Fibroblast of lung (primary cell): ENCODE measurements at regions not wholly inside any gene's neighbourhood (a gene's known extent, or its start where the extent isn't known, plus 50 kb on each side); places are given as distances from the start of the nearest gene placed in this dataset.

ENCODE experiments used
- DNase-seq, 2 donors: peaks; one replicate each; pipeline versions ENCODE4 v3.0.0 to v3.0.0-alpha.2; 2010; ENCODE audit warnings: low read depth in 2 of 2
- H2AFZ ChIP-seq: 2 replicates; pipeline ENCODE4 v1.5.1; 2012; ENCODE audit warnings: low read length, control low read depth, inconsistent platforms
- H3K27ac ChIP-seq: 2 replicates; pipeline ENCODE4 v1.5.1; 2011; ENCODE audit warnings: low read length, control low read depth; ENCODE audit not compliant: insufficient read depth
- H3K27me3 ChIP-seq: 2 replicates; pipeline ENCODE4 v1.5.1; 2011; ENCODE audit warnings: mild to moderate bottlenecking, low read length; ENCODE audit not compliant: control insufficient read depth, insufficient read depth
- H3K36me3 ChIP-seq: 2 replicates; pipeline ENCODE4 v1.5.1; 2011; ENCODE audit warnings: low read length; ENCODE audit not compliant: control insufficient read depth, insufficient read depth
- H3K4me1 ChIP-seq: 2 replicates; pipeline ENCODE4 v1.5.1; 2011; ENCODE audit warnings: low read length; ENCODE audit not compliant: control insufficient read depth, insufficient read depth; ENCODE audit errors: extremely low read depth
- H3K4me2 ChIP-seq: 2 replicates; pipeline ENCODE4 v1.5.1; 2011; ENCODE audit warnings: low read length, control low read depth; ENCODE audit not compliant: insufficient read depth; ENCODE audit errors: extremely low read depth
- H3K4me3 ChIP-seq, 4 experiments: fragments of 200-600 bp in 1 of 4; sonication (generic) in 1 of 4; replicated peaks in 1 of 4; 2 replicates each; pipeline ENCODE4 v1.5.1; 2011 to 2016; ENCODE audit warnings: low read length in 4 of 4, low read depth in 3 of 4, mild to moderate bottlenecking in 3 of 4, control low read depth in 2 of 4, inconsistent platforms in 1 of 4, mixed read lengths in 1 of 4; ENCODE audit not compliant: insufficient read depth in 1 of 4; ENCODE audit errors: control extremely low read depth in 1 of 4
- H3K79me2 ChIP-seq: 2 replicates; pipeline ENCODE4 v1.5.1; 2012; ENCODE audit warnings: mild to moderate bottlenecking, low read length, inconsistent platforms; ENCODE audit not compliant: control insufficient read depth, insufficient read depth
- H3K9ac ChIP-seq: 2 replicates; pipeline ENCODE4 v1.5.1; 2011; ENCODE audit warnings: mild to moderate bottlenecking, low read length, control low read depth; ENCODE audit not compliant: insufficient read depth
- H3K9me3 ChIP-seq: 2 replicates; pipeline ENCODE4 v1.5.1; 2012; ENCODE audit warnings: low read depth, low read length; ENCODE audit not compliant: control insufficient read depth, insufficient read depth
- H4K20me1 ChIP-seq: 2 replicates; pipeline ENCODE4 v1.5.1; 2011; ENCODE audit warnings: low read length; ENCODE audit not compliant: control insufficient read depth, insufficient read depth; ENCODE audit errors: extremely low read depth
- CTCF ChIP-seq, 2 donors: IDR thresholded peaks in 1 of 2; conservative IDR thresholded peaks in 1 of 2; 1 replicate in 1 of 2; 2 replicates in 1 of 2; pipeline ENCODE4 v1.5.1; 2011 to 2012; ENCODE audit warnings: low read length in 2 of 2, control low read depth in 1 of 2, inconsistent platforms in 1 of 2, low read depth in 1 of 2, mild to moderate bottlenecking in 1 of 2
- EZH2 ChIP-seq: IDR thresholded peaks from 2 replicates; pipeline ENCODE4 v1.5.1; 2012; ENCODE audit warnings: low read length, control low read depth, mild to moderate bottlenecking; ENCODE audit errors: missing control alignments

- H3K9ac ChIP-seq: no peak overlapping the region
- H3K27ac ChIP-seq: no peak overlapping the region
- no peaks in the 10 kb centered on the region for H3K9me3 ChIP-seq
- no peaks in the 10 kb centered on the region for H3K27me3 ChIP-seq
- TF ChIP-seq EZH2: no peak
- TF ChIP-seq CTCF (conservative IDR thresholded peaks at IDR 0.05 in 1 of 2, IDR thresholded peaks at IDR 0.05 in 1 of 2; ENCODE audit: low read depth in 1 of 2, low read length in 2 of 2): no peak
- no peaks in the 10 kb centered on the region for H3K4me1 ChIP-seq
- H3K4me3 ChIP-seq: no peak overlapping the region
- no peak overlapping the region for H2AFZ ChIP-seq
- H3K79me2 ChIP-seq: no peaks in the 10 kb centered on the region
- H3K4me2 ChIP-seq: no peak overlapping the region
- no peak for DNase-seq
- no peaks in the 10 kb centered on the region for H3K36me3 ChIP-seq
- no peaks in the 10 kb centered on the region for H4K20me1 ChIP-seq
Measured at GRCh38 chr2:60662781-60663180, 93.3 kb upstream of the PAPOLG start.

- Histone ChIP-seq H3K27ac (no peak overlapping the region), H3K36me3 (no peaks in the 10 kb centered on the region), H4K20me1 (no peaks in the 10 kb centered on the region), H2AFZ (no peak overlapping the region), H3K9me3 (no peaks in the 10 kb centered on the region), H3K4me1 (no peaks in the 10 kb centered on the region), H3K4me2 (no peak overlapping the region), H3K9ac (no peak overlapping the region), H3K4me3 (no peak overlapping the region), H3K27me3 (no peaks in the 10 kb centered on the region), H3K79me2 (no peaks in the 10 kb centered on the region)
- TF ChIP-seq EZH2: no peak
- no peak for TF ChIP-seq CTCF (conservative IDR thresholded peaks at IDR 0.05 in 1 of 2, IDR thresholded peaks at IDR 0.05 in 1 of 2; ENCODE audit: low read depth in 1 of 2, low read length in 2 of 2)
- DNase-seq: no peak
Measured at GRCh38 chr2:60671966-60672365, 84.1 kb upstream of the PAPOLG start.

GRCh38 chr2:60674524-60675165 lies 81.4 kb upstream of the PAPOLG start:
- Histone ChIP-seq H3K27me3 (peaks cover 3% of the 10 kb centered on the region), H3K4me3 (no peak overlapping the region), H3K79me2 (no peaks in the 10 kb centered on the region), H3K9ac (no peak overlapping the region), H3K9me3 (no peaks in the 10 kb centered on the region), H3K4me1 (no peaks in the 10 kb centered on the region), H4K20me1 (no peaks in the 10 kb centered on the region), H3K27ac (no peak overlapping the region), H3K4me2 (no peak overlapping the region), H3K36me3 (no peaks in the 10 kb centered on the region), H2AFZ (no peak overlapping the region)
- DNase-seq: peak; percentile 51 to 63
- TF ChIP-seq EZH2: no peak
- peak; percentile 77 to 98 for TF ChIP-seq CTCF (conservative IDR thresholded peaks at IDR 0.05 in 1 of 2, IDR thresholded peaks at IDR 0.05 in 1 of 2; ENCODE audit: low read depth in 1 of 2, low read length in 2 of 2)
